GM21619 (cell line): ENCODE measurements at regions not wholly inside any gene's neighbourhood (a gene's known extent, or its start where the extent isn't known, plus 50 kb on each side); places are given as distances from the start of the nearest gene placed in this dataset.

ENCODE experiments used
- ATAC-seq: cut with Tn5 transposase; IDR thresholded peaks from one replicate; pipeline ENCODE4 v1.9.1; 2021; ENCODE audit not compliant: unreplicated experiment

GRCh38 chr9:96183751-96184150 is 118.2 kb downstream of the HSD17B3 start:
- ATAC-seq, result no peak

GRCh38 chr9:96178153-96178552 is 123.8 kb downstream of the HSD17B3 start:
- ATAC-seq, result no peak

GRCh38 chr9:96177719-96178028 is 124.3 kb downstream of the HSD17B3 start:
- no peak for ATAC-seq

GRCh38 chr9:96177005-96177718 is 124.8 kb downstream of the HSD17B3 start:
- ATAC-seq, result no peak

GRCh38 chr9:96175796-96176195 is 126.2 kb downstream of the HSD17B3 start:
- no peak for ATAC-seq

- ATAC-seq, result no peak
Observed at GRCh38 chr9:96175001-96175400, 127.0 kb downstream of the HSD17B3 start.

GRCh38 chr9:96174371-96174770 is 127.6 kb downstream of the HSD17B3 start:
- ATAC-seq, result no peak

GRCh38 chr9:96173640-96174039 is 128.3 kb downstream of the HSD17B3 start:
- ATAC-seq, result no peak

- ATAC-seq, result no peak
Observed at GRCh38 chr9:96172797-96173196, 129.2 kb downstream of the HSD17B3 start.

GRCh38 chr9:96171728-96172127 is 130.2 kb downstream of the HSD17B3 start:
- no peak for ATAC-seq

- no peak for ATAC-seq
Observed at GRCh38 chr9:96169901-96170300, 132.1 kb downstream of the HSD17B3 start.

- ATAC-seq, result no peak
Observed at GRCh38 chr9:96169484-96169883, 132.5 kb downstream of the HSD17B3 start.

- ATAC-seq, result no peak
Observed at GRCh38 chr9:96168882-96169281, 133.1 kb downstream of the HSD17B3 start.

- no peak for ATAC-seq
Observed at GRCh38 chr9:96167011-96167410, 135.0 kb downstream of the HSD17B3 start.

- ATAC-seq, result no peak
Observed at GRCh38 chr9:96164268-96164683, 137.7 kb downstream of the HSD17B3 start.

GRCh38 chr9:96163712-96164111 is 138.3 kb downstream of the HSD17B3 start:
- ATAC-seq, result no peak

- no peak for ATAC-seq
Observed at GRCh38 chr9:96163161-96163560, 138.8 kb downstream of the HSD17B3 start.

- no peak for ATAC-seq
Observed at GRCh38 chr9:96161819-96162218, 140.2 kb downstream of the HSD17B3 start.

- ATAC-seq, result no peak
Observed at GRCh38 chr9:96160866-96161265, 141.1 kb downstream of the HSD17B3 start.

- no peak for ATAC-seq
Observed at GRCh38 chr9:96160168-96160567, 141.8 kb downstream of the HSD17B3 start.

- no peak for ATAC-seq
Observed at GRCh38 chr9:96159596-96159995, 142.4 kb downstream of the HSD17B3 start.

- ATAC-seq, result no peak
Observed at GRCh38 chr9:96158909-96159575, 142.9 kb downstream of the HSD17B3 start.

- no peak for ATAC-seq
Observed at GRCh38 chr9:96158147-96158546, 143.8 kb downstream of the HSD17B3 start.
